ENCODE measurements at regions not wholly inside any gene's neighbourhood (a gene's known extent, or its start where the extent isn't known, plus 50 kb on each side); places are given as distances from the start of the nearest gene placed in this dataset.

GRCh38 chr18:77763530-77764145 is 514.0 kb downstream of the GALR1 start:
- DNase-seq = no peak

- peak; percentile 35 for DNase-seq
These were observed 515.8 kb downstream of the GALR1 start for GRCh38 chr18:77765468-77765867.

DNA sequence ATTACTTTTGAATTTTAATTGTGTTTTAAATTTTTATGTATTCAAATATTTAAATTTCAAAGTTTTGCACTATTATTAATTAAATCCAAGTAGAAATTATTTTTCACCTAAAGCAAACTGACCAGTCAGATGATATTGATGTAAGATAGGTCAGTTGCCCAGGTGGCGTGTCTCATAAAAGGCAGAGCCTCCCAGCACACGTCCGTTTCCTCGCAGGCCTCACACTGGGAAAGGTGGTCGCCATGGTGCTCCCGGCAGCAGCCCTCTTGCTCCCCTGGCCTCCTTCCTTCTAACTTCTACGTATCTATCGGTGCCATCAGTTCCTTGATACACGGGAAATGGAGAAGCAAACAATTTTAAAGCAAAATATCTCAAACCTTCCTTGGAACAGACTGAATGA is 516.8 kb downstream of the GALR1 start:
- no peak for DNase-seq

DNA sequence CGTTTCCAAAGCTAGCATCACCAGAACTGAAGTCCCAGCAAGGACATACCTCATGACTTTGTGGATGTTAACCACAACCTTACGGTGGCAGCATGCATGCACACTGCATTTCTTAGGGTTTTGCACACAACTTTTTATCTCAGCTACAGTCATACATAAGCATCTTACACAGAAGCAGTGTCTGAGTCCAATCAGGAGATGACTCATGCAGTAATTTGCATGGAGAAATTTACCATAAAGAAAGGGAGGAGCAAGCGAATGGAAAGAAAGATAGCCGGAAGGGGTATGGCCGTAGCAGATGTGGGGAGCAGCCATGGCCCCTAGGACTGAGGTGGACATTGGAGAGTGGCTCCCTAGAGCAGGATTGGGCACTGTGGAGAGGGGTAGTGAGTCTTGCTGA is 522.5 kb downstream of the GALR1 start:
- no peak for DNase-seq

DNA sequence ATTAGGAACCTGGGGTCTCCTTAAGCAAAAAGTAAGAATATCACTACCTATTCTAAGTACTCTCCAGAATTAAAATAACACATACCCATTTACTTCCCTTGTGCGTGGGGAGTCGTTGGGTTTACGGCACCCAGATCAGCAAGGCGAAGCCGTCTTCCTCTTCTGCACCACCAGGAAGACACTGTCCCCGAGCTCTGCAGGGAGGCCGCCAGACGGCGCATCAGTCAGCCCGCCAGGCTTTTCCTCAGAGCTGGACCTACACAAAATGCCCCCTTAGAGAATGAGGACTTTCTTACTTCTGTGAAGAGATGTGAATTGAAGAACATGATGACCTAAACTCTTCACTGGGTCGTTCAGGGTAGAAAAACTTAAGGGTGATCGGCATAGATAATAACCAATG is 526.5 kb downstream of the GALR1 start:
- no peak for DNase-seq

DNA sequence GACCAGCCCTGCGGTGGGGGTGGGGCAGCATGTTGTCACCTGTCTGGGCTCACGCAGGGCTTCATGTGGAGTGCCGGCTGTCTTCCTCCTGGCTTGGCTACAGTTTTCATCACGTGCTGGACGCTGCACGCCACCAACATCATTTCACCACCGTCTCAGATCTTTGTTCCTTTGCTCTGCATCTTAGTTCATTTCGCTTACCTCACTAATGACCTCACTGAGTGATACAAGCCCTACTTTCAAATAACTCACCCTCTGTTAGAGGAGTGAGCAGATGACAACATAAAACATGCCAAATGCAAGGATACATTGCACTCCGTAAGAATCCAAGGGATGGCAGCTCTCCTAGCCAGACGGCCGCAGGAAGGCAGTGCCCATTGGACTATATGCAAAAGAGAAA is 527.5 kb downstream of the GALR1 start:
- DNase-seq = no peak

DNA sequence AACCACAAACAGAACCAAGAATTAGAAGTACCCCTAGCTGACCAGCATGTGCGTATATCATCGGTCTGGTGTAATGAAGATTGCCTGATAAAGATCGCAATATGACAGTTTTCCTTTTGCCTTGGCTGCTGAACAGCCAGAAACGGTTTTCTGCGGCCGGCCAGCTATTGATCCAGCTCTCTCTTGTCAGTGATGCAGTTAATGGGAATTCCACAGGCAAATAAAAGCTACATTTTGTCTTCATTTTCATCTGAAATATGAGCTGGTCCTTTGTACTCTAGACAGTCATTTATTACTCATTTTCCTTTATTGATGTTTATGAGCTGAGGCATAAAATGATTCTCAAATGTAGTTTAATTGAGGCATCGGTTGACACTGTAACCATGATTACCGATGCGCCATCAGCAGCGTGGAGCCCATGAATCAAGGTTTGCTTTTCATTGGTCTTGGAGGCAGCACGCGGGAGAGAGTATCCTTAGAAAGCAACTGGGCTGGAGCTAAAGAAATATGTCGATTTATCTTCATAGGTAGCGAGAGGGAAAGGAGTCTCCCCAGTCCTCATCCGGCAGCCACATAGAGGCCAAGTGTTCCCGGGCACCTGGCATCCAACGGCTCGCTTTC is 535.2 kb downstream of the GALR1 start:
- DNase-seq = no peak

GRCh38 chr18:77785415-77785975 is 535.8 kb downstream of the GALR1 start:
- no peak for DNase-seq

DNA sequence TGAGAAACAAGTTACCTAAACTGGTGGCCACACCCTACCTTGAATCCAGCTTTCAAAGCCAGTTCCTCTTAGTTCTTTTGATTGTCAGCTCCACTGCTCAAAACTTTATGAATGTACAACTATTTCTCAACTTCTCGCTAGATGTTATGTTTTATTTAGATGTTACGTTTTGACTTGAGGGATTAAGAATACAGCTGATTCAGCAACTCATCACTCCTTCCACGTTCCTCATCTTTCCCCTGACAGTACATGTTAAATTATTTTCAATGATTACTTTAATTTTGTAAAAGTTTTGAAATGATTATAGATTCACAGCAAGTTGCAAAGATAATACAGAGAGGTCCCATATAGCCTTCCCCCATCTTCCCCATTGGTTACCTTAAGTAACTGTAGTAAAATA is 553.4 kb downstream of the GALR1 start:
- no peak for DNase-seq

DNA sequence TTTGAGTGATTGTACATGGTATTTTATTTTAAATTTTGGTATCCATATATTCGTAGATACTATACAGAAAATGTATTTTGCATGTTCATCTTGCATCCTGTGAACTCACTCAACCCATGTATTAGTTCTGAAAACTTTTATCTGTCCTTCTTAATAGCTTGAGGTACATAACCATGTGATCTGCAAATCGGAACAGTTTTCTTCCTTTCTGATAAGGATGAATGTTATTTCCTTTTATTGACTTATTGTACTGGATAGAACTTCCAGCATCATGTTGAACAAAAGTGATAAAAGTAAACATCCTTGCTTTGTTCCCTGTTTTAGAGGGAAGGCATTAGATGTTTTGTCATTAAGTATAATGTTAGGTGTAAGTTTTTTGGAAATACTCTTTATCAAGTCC is 554.7 kb downstream of the GALR1 start:
- no peak for DNase-seq

- no peak for DNase-seq
These were observed 558.0 kb downstream of the GALR1 start for GRCh38 chr18:77807650-77808049.

DNA sequence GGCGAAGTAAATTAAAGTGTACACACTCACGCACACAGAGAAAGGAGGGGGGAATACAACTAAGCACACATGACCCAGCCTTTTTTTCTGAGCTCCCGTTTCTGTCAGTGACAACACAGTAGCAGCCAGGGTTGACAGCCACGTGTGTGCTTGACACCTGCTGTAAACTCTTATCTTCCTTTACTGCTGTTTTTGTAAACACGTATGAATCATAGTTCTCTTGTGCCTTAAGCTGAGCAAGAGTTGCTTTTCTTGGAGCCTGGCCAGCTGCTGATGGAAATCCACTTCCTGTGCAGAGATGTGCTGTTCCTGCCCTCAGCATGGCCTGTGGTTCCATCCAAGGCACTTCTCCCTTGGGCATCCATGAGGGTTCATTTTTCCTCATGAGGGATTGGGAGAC is 561.9 kb downstream of the GALR1 start:
- no peak for DNase-seq

GRCh38 chr18:77815666-77816338 is 566.2 kb downstream of the GALR1 start:
- no peak for DNase-seq

- no peak for DNase-seq
These were observed 568.7 kb downstream of the GALR1 start for GRCh38 chr18:77818328-77818727.

DNA sequence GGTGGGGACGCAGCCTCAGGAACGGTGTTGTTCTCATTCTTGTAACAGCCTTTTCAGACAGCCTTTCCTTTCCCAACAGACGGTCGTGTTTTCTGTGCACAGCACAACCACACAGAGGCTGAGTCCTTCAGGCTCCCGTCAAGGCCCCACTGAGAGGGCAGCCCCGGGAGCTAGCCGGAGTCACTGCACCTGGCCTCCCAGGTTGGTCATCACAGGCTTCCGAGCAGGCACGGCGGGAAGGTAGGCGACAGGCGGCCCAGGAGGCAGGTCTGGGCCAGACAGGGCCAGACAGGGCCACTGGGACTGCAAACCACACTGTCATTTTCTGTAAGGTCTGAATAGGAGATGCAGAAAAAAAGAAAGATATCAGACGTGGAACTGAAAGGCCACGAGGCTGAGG is 570.8 kb downstream of the GALR1 start:
- no peak for DNase-seq

DNA sequence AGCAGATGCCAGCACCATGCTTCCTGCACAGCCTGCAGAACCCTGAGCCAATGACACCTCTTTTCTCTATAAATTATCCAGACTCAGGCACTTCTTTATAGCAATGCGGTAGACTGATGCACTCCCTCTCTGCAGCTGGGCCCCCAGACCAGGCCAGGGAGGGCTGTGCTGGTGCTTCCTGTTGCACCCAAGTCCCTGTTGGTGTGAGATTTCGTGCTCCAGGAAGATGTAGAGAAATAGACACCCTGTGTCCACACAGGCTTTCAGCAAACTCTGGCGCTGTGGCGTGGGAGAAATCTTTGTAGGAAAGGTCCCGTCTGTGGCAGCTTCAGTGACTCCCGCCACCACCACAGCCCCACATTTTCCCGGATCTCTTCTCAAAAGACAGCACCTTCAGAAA is 572.2 kb downstream of the GALR1 start:
- no peak for DNase-seq

- no peak for DNase-seq
These were observed 573.0 kb downstream of the GALR1 start for GRCh38 chr18:77822632-77823031.

DNA sequence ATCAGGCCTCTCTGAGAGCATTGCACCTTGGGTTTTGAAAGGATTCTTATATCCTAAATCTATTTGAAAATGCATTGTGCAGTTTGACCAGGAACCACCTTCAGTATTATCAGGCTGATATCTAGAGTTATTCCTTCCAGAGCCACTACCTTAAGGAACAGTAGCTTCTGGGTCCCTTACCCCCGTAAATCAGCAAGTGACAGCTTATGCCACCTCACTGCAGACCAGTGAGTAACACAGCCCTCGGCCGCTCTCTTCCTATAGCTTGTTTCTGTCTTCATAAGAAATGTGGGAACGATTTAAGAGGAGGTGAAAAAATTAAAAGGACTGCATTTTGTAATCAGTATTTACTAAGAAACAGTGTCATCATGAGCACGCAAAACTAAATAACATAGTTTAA is 584.2 kb downstream of the GALR1 start:
- no peak for DNase-seq

DNA sequence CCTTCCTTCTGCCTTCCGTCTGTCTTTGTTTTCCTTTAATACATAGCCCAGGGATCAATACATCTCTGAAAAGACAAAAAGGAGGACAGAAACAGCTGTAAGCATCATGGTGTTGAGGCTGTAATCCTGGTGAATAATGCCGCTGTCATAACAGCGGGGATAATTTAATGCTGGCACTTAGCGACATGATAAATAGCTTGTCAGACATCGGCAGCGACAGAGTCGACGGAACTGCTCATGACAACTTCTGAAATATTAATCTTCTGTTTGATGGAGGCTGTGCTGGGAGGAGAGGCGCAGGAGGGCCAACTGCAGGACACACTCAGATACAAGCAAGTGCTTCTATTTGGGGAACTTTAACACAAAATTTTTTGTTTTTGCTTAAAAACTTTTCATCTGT is 602.2 kb downstream of the GALR1 start:
- peak; percentile 26 for DNase-seq

GRCh38 chr18:77853859-77854258 is 604.2 kb downstream of the GALR1 start:
- DNase-seq = no peak

GRCh38 chr18:77857678-77858655 is 608.3 kb downstream of the GALR1 start:
- peak; percentile 75 for DNase-seq

DNA sequence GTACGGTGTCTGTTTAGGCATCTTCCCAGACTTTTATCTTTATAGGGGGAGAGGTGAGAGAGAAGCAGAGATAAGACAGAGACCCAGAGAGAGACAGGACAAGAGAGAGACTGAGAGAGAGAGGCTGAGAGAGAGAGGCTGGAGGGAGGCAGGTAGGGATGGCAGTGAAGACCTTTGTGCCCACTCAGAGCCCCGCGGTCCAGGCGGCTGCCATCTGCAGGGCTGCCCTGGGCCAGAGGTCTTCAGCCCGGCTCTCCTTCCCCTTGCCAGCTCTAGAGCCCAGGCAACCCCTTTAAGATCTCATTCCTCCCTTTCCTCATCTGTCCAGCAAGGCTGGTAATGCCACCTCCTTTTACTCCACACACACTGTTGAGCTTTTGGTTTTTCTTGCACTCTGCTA is 610.0 kb downstream of the GALR1 start:
- no peak for DNase-seq
